ENCODE measurements at regions not wholly inside any gene's neighbourhood (a gene's known extent, or its start where the extent isn't known, plus 50 kb on each side); places are given as distances from the start of the nearest gene placed in this dataset.
"Not testable (repeated sequence)": the region's sequence is repeated elsewhere in the genome, so short reads cannot be mapped to it uniquely, and the experiment has no call there.

GRCh38 chr12:131456301-131457027, 254.4 kb upstream of the SFSWAP start:
- DNase-seq (ENCODE audit: low read depth), result no peak

DNA sequence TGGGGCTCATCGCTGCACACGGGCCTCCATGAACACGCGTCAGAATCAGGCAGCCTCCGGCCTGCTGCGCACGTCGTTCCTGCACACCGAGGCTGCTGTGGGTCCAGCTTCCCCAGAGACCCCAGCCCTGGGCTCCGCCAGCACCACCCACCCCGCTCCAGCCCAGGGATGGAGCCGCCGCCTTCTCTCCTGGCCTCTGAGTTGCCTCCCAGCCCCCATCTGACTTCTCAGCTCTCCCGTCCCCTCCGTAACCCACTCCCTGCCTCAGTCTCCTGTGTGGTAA, 253.9 kb upstream of the SFSWAP start:
- no peak for DNase-seq (ENCODE audit: low read depth)

GRCh38 chr12:131457331-131458047, 253.4 kb upstream of the SFSWAP start:
- DNase-seq (ENCODE audit: low read depth), result no peak

DNA sequence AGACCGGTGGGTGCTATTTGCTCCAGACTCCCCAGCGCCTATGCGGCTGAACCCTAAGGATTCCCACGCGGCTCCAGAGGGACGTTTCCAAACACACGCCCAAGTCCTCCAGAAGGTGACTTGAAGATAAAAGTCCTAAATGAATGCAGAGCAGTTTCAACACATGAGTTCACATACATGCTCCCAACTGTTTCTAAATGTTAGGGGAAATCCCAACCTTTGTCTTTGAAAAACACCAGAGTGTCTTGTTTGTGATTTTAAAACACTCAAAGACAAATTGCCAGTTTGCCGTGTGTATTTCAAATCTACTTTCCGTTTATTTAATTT, 252.9 kb upstream of the SFSWAP start:
- DNase-seq (ENCODE audit: low read depth), result no peak

GRCh38 chr12:131458931-131459772, 251.7 kb upstream of the SFSWAP start:
- no peak for DNase-seq (ENCODE audit: low read depth)

- no peak for DNase-seq (ENCODE audit: low read depth)
Observed at GRCh38 chr12:131459773-131460365, 251.0 kb upstream of the SFSWAP start.

- DNase-seq (ENCODE audit: low read depth), result no peak
Observed at GRCh38 chr12:131460520-131460919, 250.4 kb upstream of the SFSWAP start.

GRCh38 chr12:131461096-131461495, 249.8 kb upstream of the SFSWAP start:
- DNase-seq (ENCODE audit: low read depth), result no peak

DNA sequence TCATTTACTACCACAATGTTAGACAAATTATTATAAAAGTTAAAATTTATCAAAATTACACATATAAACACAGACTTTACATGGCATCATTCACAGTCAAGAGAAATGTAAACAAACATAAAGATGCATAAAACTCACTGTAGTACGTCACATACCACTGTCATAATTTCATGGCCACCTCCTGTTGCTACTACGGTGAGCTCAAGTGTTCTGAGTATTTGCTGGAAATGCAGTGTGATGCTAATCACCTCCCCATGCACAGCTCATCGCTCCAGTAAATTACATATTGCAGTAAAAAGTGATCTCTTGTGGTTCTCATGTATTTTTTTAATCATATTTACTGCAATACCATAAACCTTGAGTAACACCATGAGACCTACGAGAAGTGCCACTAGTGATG, 247.7 kb upstream of the SFSWAP start:
- DNase-seq (ENCODE audit: low read depth), result no peak

GRCh38 chr12:131464081-131464480, 246.8 kb upstream of the SFSWAP start:
- no peak for DNase-seq (ENCODE audit: low read depth)

- no peak for DNase-seq (ENCODE audit: low read depth)
Observed at GRCh38 chr12:131466306-131466705, 244.6 kb upstream of the SFSWAP start.

DNA sequence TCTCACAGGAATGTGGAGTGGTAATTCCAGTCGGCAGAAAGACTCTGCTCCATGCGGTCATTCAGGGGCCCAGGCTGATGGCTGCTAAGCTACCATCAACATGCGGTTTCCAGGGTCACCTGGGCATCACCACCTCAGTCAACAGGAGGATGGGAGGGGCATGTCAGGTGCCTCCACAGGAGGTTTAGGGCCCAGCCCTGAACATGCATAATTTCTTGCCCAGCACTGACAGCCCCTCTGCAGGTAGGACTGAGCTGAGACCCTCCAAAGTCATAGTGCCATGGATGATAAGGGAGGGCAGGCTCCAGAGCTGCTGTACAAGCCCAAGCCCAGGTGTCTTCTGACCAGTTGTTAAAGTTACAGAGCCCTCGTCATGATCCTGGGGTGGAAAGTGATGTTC, 244.0 kb upstream of the SFSWAP start:
- DNase-seq (ENCODE audit: low read depth), result no peak

DNA sequence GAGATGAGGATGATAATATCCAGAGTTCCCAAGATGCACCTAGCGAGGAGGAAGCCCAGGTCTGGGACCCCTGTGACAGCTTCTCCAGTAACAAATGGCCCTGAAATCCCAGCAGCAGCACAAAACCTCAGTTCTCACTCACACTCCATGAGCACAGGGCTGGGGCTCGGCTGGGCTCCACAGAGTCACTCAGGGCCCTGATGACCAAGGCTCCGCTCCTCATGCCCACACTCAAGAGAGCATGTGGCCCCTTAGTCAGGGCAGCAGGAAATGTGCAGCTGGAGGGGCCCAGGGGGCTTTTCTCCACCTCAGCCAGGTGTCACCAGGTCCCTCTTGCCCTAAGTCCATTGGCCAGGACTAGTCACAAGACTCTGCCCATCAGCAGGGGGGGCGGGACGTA, 242.7 kb upstream of the SFSWAP start:
- no peak for DNase-seq (ENCODE audit: low read depth)

GRCh38 chr12:131469945-131470344, 240.9 kb upstream of the SFSWAP start:
- not testable (repeated sequence) for DNase-seq (ENCODE audit: low read depth)

DNA sequence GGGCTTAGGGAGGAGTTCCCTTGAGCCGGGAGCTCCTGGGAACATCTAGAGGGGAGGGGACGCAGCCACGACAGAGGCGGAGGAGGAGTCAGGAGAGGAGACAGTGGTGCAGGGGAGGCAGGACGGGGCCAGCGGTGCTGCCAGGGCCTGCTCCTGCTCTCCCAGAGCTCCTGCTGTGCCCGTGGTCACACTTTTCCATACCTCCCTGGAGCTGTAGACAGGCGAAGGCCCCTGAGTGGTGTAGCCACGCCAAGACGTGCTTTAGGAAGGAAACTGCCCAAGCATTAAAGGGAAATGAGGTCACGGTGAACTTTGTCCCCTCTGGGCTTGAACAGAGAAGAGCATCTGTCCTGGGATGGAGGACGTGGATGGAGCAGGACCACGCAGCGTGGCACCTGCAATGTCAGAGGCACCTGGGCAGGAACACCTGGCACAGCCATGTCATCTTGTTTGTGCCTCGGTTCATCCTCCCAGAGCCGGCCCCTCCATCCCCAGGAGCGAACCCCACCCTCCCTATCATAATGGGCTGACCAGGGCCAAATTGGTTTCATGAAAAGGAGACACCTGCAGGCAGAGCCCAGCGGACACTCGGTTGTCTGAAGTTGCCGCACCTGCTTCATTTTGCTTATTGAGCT, 239.5 kb upstream of the SFSWAP start:
- DNase-seq (ENCODE audit: low read depth), result no peak

GRCh38 chr12:131471946-131472732, 238.8 kb upstream of the SFSWAP start:
- DNase-seq (ENCODE audit: low read depth), result no peak

DNA sequence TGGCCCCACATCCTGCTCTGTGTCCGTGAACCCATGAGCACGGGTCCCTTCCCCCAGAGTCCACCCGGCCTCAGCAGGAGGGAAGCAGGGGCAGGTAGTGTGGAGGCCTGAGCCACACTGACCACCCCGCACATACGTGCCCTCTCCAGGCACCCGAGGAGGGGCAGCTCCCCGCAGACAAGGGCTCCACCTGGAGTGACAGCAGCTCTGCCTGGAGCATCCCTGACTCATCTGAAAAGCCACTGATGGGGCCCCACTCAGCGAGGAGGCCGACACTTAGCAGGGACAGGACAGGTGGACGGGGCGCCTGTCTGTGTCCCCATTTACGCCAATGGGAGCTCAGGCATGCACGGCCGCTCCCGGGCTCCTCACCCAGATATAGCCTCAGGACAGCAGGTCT, 237.6 kb upstream of the SFSWAP start:
- DNase-seq (ENCODE audit: low read depth), result no peak

DNA sequence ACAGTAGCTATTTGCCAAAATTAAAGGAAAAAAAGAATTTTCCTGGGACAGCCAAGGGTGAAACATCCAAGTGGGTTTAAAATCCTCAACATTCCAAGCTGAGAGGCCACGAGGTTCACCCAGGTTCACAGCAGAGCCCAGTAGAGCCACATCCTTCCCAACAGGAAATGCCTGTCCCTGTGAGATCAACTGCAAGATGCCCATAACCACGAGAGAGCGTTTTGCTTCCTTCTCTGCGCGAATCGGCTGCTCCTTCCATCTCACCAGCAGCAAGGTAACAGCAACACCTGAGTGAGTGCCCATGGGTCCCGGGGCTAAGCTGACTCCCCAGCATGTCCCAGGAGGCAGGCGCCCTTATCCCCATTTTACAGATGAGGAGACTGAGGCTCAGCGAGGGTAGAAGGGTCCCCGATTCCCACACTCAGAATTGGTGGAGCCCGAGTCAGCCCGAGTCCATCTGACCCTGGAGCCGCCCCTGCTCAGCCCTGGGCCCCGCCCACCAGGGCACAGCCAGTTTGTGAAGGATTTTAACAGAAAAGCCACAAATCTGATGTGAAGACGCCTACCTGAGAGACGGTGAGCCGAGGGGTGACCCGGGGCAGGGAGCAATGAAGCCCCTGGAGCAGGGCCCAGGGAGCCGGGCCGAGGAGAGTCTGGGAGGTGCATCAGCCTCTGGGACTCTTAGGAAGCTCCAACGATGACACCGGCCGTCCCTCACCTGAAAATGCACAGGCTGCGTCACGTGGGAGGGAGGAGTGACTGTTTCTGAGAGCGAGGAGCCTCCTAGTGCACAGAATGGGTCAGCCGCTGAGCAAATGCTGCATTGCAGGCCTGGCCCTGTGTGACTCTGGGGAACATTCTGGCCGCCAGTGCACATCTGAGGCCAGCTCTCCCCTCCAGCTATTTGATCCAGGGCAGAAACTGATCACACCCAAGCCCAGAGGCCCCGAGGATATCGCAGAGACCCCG, 236.9 kb upstream of the SFSWAP start:
- DNase-seq (ENCODE audit: low read depth), result no peak

GRCh38 chr12:131475012-131475411, 235.9 kb upstream of the SFSWAP start:
- DNase-seq (ENCODE audit: low read depth), result not testable (repeated sequence)

DNA sequence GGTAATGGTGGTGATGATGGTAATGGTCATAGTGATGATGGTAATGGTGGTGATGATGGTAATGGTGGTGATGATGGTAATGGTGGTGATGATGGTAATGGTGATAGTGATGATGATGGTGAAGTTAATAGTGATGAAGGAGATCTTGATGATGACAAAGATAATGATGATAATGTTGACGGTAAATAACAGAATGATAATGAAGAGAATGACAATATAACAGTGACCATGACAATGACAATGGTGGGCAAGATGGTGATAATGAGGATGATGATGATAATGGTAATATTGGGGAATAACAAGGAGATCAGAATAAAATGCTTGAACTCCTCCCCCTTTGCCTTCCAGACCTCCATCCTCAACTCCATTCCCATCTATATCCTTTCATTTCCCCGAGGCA, 233.3 kb upstream of the SFSWAP start:
- no peak for DNase-seq (ENCODE audit: low read depth)
